Chondrocyte (in vitro differentiated cells): ENCODE measurements at regions not wholly inside any gene's neighbourhood (a gene's known extent, or its start where the extent isn't known, plus 50 kb on each side); places are given as distances from the start of the nearest gene placed in this dataset.

Source experiments
- DNase-seq: peaks from one replicate; pipeline ENCODE4 v3.0.0; 2021; ENCODE audit warnings: mixed read lengths, low spot score
- H3K27ac Mint-ChIP-seq: one replicate; pipeline ENCODE4 v1.8.0; 2021; ENCODE audit warnings: mild to moderate bottlenecking, moderate library complexity, mixed read lengths; ENCODE audit not compliant: unreplicated experiment
- H3K27me3 Mint-ChIP-seq: 2 replicates; pipeline ENCODE4 v1.8.0; 2021; ENCODE audit warnings: low read depth, mixed read lengths
- H3K36me3 Mint-ChIP-seq: 2 replicates; pipeline ENCODE4 v1.8.0; 2021; ENCODE audit warnings: low read depth, mixed read lengths
- H3K4me1 Mint-ChIP-seq: 2 replicates; pipeline ENCODE4 v1.8.0; 2021; ENCODE audit warnings: low read depth, mild to moderate bottlenecking, mixed read lengths
- H3K4me3 Mint-ChIP-seq: one replicate; pipeline ENCODE4 v1.8.0; 2021; ENCODE audit warnings: mild to moderate bottlenecking, moderate library complexity, mixed read lengths; ENCODE audit not compliant: unreplicated experiment
- H3K9me3 Mint-ChIP-seq: 2 replicates; pipeline ENCODE4 v1.8.0; 2021; ENCODE audit warnings: low read depth, mixed read lengths
- TF ChIP-seq, protein P1 (sequence below): fragments of 200-600 bp; sonication (generic); IDR thresholded peaks from 2 replicates; pipeline ENCODE4 v1.5.0; 2021; ENCODE audit warnings: antibody characterized with exemption, mild to moderate bottlenecking, moderate library complexity

DNA sequence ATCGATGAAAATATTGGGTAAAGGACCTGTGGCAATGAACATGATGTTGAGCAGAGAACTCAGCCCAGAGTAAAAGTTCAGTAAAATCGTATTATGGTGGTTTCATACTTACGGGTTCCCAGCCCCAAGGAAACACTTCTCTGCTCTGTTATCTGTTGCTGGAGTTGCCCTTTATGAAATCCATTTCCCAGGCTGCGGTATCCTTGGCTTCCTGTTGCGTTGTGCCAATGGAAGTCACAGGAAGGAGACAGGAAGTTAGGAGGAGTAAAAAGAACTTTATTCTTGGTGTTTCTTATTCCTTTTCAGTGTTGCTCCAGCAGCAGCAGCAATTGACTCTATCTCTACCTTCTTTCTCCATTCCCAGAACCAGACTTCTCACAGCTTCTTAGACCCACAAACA lies 965.2 kb downstream of the VRK1 start:
- DNase-seq = no peak

DNA sequence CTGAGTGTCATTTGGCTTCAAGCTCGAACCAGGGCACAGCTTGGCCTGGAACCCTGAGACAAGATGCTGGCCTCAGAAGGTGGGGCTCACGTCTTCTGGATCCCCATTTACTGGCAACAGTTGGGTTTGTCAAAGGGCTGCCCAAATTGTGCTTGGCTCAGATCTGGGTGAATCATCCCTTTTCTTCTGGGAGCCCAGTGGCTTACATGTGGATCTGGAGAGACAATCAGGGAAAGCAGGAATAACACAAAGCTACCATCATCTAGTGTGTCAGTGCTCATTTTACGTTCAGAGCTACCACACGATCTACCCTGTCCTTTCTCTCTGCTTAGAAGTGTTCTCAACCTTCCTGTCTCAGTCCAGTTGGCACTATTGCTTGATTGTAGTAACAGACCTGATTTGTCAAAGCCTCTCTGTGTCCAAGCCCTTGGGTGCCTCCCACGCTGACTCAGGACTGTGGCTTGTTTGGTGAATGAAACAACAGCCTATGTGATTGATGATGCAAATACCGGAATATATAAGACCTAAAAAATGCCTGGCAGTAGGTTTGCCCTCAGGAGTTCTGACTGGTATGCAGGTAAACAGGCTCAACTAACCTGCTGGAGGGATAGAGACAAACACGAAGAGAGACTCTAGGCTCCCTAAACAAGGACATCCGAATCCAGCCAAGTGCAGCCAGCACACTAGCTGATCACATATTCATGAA lies 974.3 kb downstream of the VRK1 start:
- no peak for DNase-seq
- Mint-ChIP-seq H3K4me3 (no peak overlapping the region), H3K36me3 (no peaks in the 10 kb centered on the region), H3K9me3 (peaks cover 31% of the 10 kb centered on the region), H3K4me1 (no peaks in the 10 kb centered on the region), H3K27ac (no peak overlapping the region), H3K27me3 (no peaks in the 10 kb centered on the region)
- TF ChIP-seq, protein P1, sequence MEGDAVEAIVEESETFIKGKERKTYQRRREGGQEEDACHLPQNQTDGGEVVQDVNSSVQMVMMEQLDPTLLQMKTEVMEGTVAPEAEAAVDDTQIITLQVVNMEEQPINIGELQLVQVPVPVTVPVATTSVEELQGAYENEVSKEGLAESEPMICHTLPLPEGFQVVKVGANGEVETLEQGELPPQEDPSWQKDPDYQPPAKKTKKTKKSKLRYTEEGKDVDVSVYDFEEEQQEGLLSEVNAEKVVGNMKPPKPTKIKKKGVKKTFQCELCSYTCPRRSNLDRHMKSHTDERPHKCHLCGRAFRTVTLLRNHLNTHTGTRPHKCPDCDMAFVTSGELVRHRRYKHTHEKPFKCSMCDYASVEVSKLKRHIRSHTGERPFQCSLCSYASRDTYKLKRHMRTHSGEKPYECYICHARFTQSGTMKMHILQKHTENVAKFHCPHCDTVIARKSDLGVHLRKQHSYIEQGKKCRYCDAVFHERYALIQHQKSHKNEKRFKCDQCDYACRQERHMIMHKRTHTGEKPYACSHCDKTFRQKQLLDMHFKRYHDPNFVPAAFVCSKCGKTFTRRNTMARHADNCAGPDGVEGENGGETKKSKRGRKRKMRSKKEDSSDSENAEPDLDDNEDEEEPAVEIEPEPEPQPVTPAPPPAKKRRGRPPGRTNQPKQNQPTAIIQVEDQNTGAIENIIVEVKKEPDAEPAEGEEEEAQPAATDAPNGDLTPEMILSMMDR = no peak

More for the DNA sequence above, 965.2 kb downstream of the VRK1 start:
- Mint-ChIP-seq H3K27me3 (no peaks in the 10 kb centered on the region), H3K36me3 (no peaks in the 10 kb centered on the region), H3K4me1 (no peaks in the 10 kb centered on the region), H3K9me3 (peaks cover 11% of the 10 kb centered on the region), H3K27ac (no peak overlapping the region), H3K4me3 (no peak overlapping the region)
- TF ChIP-seq, protein P1 = no peak

DNA sequence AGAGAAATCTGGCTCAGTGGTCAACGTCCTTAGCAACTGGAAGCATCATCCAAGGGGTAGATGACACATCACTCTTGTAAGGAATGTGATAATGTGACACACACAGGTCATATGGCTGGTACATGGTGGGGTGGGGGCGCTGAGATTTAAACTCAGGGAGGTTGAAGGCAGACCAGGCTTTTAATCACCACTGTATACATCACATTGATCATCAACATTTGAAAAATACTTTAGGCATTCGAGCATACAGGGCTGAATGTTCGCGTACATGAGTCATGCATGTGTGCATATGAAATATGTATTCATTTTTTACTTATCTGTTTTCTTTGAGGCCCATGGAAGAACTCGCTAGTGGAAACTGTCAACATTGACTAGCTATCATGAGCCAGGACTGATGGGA lies 976.4 kb downstream of the VRK1 start:
- Mint-ChIP-seq H3K4me1 (no peaks in the 10 kb centered on the region), H3K9me3 (peaks cover 34% of the 10 kb centered on the region), H3K27me3 (no peaks in the 10 kb centered on the region), H3K36me3 (no peaks in the 10 kb centered on the region), H3K27ac (no peak overlapping the region), H3K4me3 (no peak overlapping the region)
- TF ChIP-seq, protein P1 = no peak
- DNase-seq = no peak

DNA sequence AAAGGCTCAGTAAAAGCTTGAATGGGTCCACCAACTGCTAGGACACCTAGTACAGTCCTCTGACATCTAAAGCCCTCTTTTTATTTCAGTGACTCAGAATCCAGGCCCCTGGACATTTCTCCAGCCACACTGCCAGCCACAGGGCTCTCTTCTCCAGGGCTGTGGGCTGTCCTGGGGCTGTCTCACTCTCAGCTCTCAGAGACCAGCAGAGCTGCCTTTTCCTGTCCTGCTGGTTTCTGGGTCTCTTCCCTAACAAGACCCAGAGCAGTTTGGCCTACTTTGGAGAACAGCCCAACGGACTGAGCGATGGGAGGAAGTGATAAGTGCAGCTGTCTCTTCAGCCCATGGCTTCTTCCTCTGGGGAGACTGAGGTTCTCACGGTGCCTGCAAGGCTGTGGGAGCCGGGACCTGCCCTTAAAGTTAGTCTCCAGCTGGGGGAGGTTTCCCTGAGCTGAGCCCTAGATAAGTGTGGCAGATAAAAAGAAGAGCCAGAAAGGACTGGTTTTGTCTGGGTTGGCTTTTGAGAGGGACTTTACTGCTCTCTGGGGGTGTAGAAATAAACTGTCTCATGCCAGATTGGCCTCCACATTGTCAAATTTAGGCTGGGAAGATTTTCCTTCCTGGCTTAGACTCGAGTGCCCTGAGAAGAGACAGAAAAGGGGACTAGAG lies 979.8 kb downstream of the VRK1 start:
- Mint-ChIP-seq H3K9me3 (peaks cover 23% of the 10 kb centered on the region), H3K36me3 (no peaks in the 10 kb centered on the region), H3K4me3 (no peak overlapping the region), H3K27me3 (no peaks in the 10 kb centered on the region), H3K27ac (no peak overlapping the region), H3K4me1 (no peaks in the 10 kb centered on the region)
- TF ChIP-seq, protein P1 = no peak
- DNase-seq = no peak

DNA sequence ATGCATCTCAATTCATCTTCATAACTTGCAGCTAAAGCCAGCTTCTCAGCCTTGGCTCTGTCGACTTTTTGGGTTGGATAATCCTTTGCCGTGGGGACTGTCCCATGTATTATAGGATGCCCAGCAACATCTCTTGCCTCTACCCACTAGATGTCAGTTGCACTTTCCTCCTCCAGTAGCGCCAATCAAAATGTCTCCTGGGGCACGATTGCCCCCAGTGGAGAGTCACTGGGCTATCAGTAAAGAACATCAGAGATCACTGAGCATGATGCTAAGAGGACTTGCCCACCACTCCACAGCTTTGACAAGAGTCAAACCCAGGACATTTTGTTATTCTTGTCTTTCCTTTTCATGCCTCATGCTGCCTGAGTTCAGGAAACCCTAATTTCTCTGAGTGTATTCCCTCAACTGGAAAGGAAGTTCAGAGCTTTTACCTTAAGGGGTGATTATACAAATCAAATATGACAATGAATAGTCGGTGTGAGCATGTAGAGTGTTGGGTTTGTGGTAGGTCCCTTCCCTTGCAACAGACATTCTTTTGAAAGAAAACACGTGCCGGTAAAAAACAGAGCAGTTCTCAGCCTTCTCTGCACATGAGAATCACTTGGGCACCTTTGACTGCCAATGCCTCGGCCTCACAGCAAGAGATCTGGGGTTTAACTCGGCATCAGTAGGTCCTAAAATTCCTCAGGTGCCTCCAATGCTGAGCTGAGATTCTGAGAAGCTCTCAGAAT lies 980.6 kb downstream of the VRK1 start:
- H3K36me3 Mint-ChIP-seq = no peaks in the 10 kb centered on the region
- peaks cover 23% of the 10 kb centered on the region for H3K9me3 Mint-ChIP-seq
- H3K4me1 Mint-ChIP-seq = no peaks in the 10 kb centered on the region
- no peak for DNase-seq
- no peak overlapping the region for H3K27ac Mint-ChIP-seq
- no peak overlapping the region for H3K4me3 Mint-ChIP-seq
- no peaks in the 10 kb centered on the region for H3K27me3 Mint-ChIP-seq
- TF ChIP-seq, protein P1 = no peak
